Breast epithelium (tissue), 3 donors: ENCODE measurements at regions not wholly inside any gene's neighbourhood (a gene's known extent, or its start where the extent isn't known, plus 50 kb on each side); places are given as distances from the start of the nearest gene placed in this dataset.

Source experiments
- POLR2A ChIP-seq: fragments of 450-650 bp; IDR thresholded peaks from one replicate; pipeline ENCODE4 v1.6.1; 2016; ENCODE audit warnings: antibody characterized with exemption, mild to moderate bottlenecking, moderate library complexity
- POLR2AphosphoS5 ChIP-seq, 3 donors: sonication (generic); formaldehyde crosslinking; IDR thresholded peaks; one replicate each; pipeline ENCODE4 v1.6.1; 2017; ENCODE audit warnings: antibody characterized with exemption in 3 of 3
- TF ChIP-seq, protein P1 (sequence below), 3 donors: fragments of 450-650 bp; IDR thresholded peaks; one replicate each; pipeline ENCODE4 v1.5.1; 2016 to 2017; ENCODE audit warnings: antibody characterized with exemption in 3 of 3, mild to moderate bottlenecking in 3 of 3, moderate library complexity in 3 of 3

DNA sequence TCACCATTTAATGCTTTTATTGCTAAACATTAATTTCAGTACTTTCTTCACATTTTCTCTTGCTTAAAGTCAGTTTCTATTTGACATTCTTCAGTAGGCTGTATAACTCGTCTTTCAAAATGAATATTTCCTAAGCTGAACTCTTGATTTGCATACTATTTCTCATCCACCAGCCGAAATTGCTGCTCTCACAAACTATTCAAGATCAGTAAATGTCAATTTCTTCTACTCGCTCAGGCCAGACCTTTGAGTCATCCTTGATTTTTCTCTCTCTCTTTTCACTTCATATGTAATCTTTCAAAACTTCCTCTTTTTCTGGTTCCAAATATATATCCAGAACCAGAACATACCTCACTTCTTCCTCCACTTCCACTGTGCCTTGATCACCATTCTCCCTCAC, 990.0 kb downstream of the KCNT2 start:
- TF ChIP-seq, protein P1, sequence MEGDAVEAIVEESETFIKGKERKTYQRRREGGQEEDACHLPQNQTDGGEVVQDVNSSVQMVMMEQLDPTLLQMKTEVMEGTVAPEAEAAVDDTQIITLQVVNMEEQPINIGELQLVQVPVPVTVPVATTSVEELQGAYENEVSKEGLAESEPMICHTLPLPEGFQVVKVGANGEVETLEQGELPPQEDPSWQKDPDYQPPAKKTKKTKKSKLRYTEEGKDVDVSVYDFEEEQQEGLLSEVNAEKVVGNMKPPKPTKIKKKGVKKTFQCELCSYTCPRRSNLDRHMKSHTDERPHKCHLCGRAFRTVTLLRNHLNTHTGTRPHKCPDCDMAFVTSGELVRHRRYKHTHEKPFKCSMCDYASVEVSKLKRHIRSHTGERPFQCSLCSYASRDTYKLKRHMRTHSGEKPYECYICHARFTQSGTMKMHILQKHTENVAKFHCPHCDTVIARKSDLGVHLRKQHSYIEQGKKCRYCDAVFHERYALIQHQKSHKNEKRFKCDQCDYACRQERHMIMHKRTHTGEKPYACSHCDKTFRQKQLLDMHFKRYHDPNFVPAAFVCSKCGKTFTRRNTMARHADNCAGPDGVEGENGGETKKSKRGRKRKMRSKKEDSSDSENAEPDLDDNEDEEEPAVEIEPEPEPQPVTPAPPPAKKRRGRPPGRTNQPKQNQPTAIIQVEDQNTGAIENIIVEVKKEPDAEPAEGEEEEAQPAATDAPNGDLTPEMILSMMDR (IDR thresholded peaks at IDR 0.05): no peak
- no peak for TF ChIP-seq POLR2AphosphoS5 (IDR thresholded peaks at IDR 0.05)
- TF ChIP-seq POLR2A: no peak
